ENCODE measurements at regions not wholly inside any gene's neighbourhood (a gene's known extent, or its start where the extent isn't known, plus 50 kb on each side); places are given as distances from the start of the nearest gene placed in this dataset.

GRCh38 chr14:56023661-56024081 is 94.5 kb upstream of the PELI2 start:
- no peaks in the 10 kb centered on the region for H3K79me2 ChIP-seq (ENCODE audit: insufficient read depth, low read length)
- TF ChIP-seq EZH2phosphoT487 (conservative IDR thresholded peaks at IDR 0.05; ENCODE audit: low read length) = no peak
- no peak overlapping the region for H3K27ac ChIP-seq (ENCODE audit: low read depth, low read length)
- H3K4me2 ChIP-seq (ENCODE audit: low read depth, low read length, poor library complexity, severe bottlenecking) = no peak overlapping the region
- H2AFZ ChIP-seq (ENCODE audit: low read depth, low read length, severe bottlenecking) = no peak overlapping the region
- H4K20me1 ChIP-seq (ENCODE audit: low read depth, low read length) = no peaks in the 10 kb centered on the region
- H3K9me3 ChIP-seq (ENCODE audit: insufficient read depth, low read length) = no peaks in the 10 kb centered on the region
- no peak overlapping the region for H3K9ac ChIP-seq (ENCODE audit: low read length)
- no peaks in the 10 kb centered on the region for H3K9me2 ChIP-seq (replicated peaks; ENCODE audit: insufficient read depth, low read length)
- no peaks in the 10 kb centered on the region for H3K36me3 ChIP-seq (ENCODE audit: low read length)
- no peak overlapping the region for H3K4me3 ChIP-seq (ENCODE audit: insufficient read depth, low read length, poor library complexity, severe bottlenecking)
- no peaks in the 10 kb centered on the region for H3F3A ChIP-seq (ENCODE audit: insufficient read depth)
- H3K27me3 ChIP-seq (ENCODE audit: low read length) = no peaks in the 10 kb centered on the region

DNA sequence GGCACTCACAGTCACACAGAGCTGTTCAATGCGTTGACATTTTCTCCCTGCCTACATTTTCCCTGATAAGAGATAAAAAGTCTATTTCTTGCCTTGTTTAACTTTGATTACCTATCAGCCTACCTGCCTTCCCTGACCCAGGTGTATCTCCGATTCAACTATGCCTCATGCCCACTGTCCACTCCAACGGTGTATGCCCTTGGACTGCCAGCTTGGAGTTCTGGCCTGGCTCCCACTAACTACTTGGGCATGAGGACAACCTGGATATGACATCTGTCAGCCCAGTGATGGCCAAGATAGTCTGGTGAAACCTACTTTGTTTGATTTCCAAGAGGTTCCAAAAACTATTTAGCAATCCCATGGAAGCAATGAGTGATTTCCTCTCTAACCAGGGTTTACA is 93.0 kb upstream of the PELI2 start:
- Histone ChIP-seq H4K20me1 (ENCODE audit: low read depth, low read length) (no peaks in the 10 kb centered on the region), H3K27me3 (ENCODE audit: low read length) (no peaks in the 10 kb centered on the region), H3K27ac (ENCODE audit: low read depth, low read length) (no peak overlapping the region), H3K36me3 (ENCODE audit: low read length) (no peaks in the 10 kb centered on the region), H3K9me2 (replicated peaks; ENCODE audit: insufficient read depth, low read length) (no peaks in the 10 kb centered on the region), H3K9ac (ENCODE audit: low read length) (no peak overlapping the region), H3K4me3 (ENCODE audit: insufficient read depth, low read length, poor library complexity, severe bottlenecking) (no peak overlapping the region), H3K79me2 (ENCODE audit: insufficient read depth, low read length) (no peaks in the 10 kb centered on the region), H3F3A (ENCODE audit: insufficient read depth) (no peaks in the 10 kb centered on the region), H2AFZ (ENCODE audit: low read depth, low read length, severe bottlenecking) (no peak overlapping the region), H3K9me3 (ENCODE audit: insufficient read depth, low read length) (no peaks in the 10 kb centered on the region), H3K4me2 (ENCODE audit: low read depth, low read length, poor library complexity, severe bottlenecking) (no peak overlapping the region)
- TF ChIP-seq EZH2phosphoT487 (conservative IDR thresholded peaks at IDR 0.05; ENCODE audit: low read length) (no peak), CTCF (IDR thresholded peaks at IDR 0.05; ENCODE audit: insufficient read depth, low read length, poor library complexity, severe bottlenecking) (no peak)

DNA sequence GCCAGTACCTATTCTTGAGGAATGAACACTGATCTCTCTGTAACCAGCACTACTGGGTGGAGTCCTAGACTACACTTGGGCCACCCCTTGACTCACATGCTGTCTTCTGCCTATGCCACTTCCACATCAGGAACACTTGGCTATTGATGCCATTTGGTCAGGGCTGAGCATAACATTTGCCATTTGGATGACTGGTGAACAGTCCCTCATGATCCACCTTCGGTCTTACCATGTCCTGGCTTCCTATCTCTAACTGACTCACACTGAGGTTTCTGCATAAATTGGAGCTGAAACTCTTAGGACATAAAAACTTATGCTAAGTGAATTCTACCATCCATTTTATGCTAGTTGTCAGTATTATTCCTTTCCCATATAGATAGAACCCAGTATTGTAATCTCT is 91.7 kb upstream of the PELI2 start:
- Histone ChIP-seq H3K79me2 (ENCODE audit: insufficient read depth, low read length) (no peaks in the 10 kb centered on the region), H3K9me2 (replicated peaks; ENCODE audit: insufficient read depth, low read length) (no peaks in the 10 kb centered on the region), H3K9ac (ENCODE audit: low read length) (no peak overlapping the region), H2AFZ (ENCODE audit: low read depth, low read length, severe bottlenecking) (no peak overlapping the region), H3K36me3 (ENCODE audit: low read length) (no peaks in the 10 kb centered on the region), H3K9me3 (ENCODE audit: insufficient read depth, low read length) (no peaks in the 10 kb centered on the region), H4K20me1 (ENCODE audit: low read depth, low read length) (no peaks in the 10 kb centered on the region), H3K4me3 (ENCODE audit: insufficient read depth, low read length, poor library complexity, severe bottlenecking) (no peak overlapping the region), H3F3A (ENCODE audit: insufficient read depth) (no peaks in the 10 kb centered on the region), H3K27me3 (ENCODE audit: low read length) (no peaks in the 10 kb centered on the region), H3K27ac (ENCODE audit: low read depth, low read length) (no peak overlapping the region), H3K4me2 (ENCODE audit: low read depth, low read length, poor library complexity, severe bottlenecking) (no peak overlapping the region)
- TF ChIP-seq EZH2phosphoT487 (conservative IDR thresholded peaks at IDR 0.05; ENCODE audit: low read length) = no peak
- no peak for TF ChIP-seq CTCF (IDR thresholded peaks at IDR 0.05; ENCODE audit: insufficient read depth, low read length, poor library complexity, severe bottlenecking)

DNA sequence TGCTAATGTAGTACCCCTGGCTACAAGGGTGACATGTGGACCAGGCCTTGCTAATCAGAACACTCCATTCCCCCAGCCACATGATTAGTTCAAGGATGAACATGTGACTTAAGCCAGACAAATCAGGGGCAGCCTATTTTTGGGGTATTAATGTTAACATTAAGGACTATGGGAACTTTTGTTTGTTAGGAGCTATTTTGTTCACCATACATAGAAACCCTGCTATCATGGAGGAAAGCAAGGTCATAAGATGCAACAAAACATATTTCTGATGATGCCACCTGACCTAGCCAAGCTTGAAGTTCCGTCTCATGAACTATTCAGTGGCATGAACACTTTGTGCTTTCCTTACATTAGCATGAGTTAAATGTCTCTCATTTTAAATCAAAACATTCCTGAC is 90.8 kb upstream of the PELI2 start:
- Histone ChIP-seq H4K20me1 (ENCODE audit: low read depth, low read length) (no peaks in the 10 kb centered on the region), H3K9me3 (ENCODE audit: insufficient read depth, low read length) (no peaks in the 10 kb centered on the region), H3F3A (ENCODE audit: insufficient read depth) (no peaks in the 10 kb centered on the region), H3K9me2 (replicated peaks; ENCODE audit: insufficient read depth, low read length) (no peaks in the 10 kb centered on the region), H3K79me2 (ENCODE audit: insufficient read depth, low read length) (no peaks in the 10 kb centered on the region), H2AFZ (ENCODE audit: low read depth, low read length, severe bottlenecking) (no peak overlapping the region), H3K27me3 (ENCODE audit: low read length) (no peaks in the 10 kb centered on the region), H3K9ac (ENCODE audit: low read length) (no peak overlapping the region), H3K27ac (ENCODE audit: low read depth, low read length) (no peak overlapping the region), H3K36me3 (ENCODE audit: low read length) (no peaks in the 10 kb centered on the region), H3K4me3 (ENCODE audit: insufficient read depth, low read length, poor library complexity, severe bottlenecking) (no peak overlapping the region), H3K4me2 (ENCODE audit: low read depth, low read length, poor library complexity, severe bottlenecking) (no peak overlapping the region)
- TF ChIP-seq CTCF (IDR thresholded peaks at IDR 0.05; ENCODE audit: insufficient read depth, low read length, poor library complexity, severe bottlenecking) (no peak), EZH2phosphoT487 (conservative IDR thresholded peaks at IDR 0.05; ENCODE audit: low read length) (no peak)
